Cardiac muscle cell (in vitro differentiated cells and primary cell): ENCODE measurements at regions not wholly inside any gene's neighbourhood (a gene's known extent, or its start where the extent isn't known, plus 50 kb on each side); places are given as distances from the start of the nearest gene placed in this dataset.

Experiments used
- DNase-seq, 2 donors: peaks; one replicate each; pipeline versions ENCODE4 v3.0.0 to v3.0.0-alpha.2; 2010 to 2017; ENCODE audit warnings: low read depth in 1 of 2, low spot score in 1 of 2
- H3K27ac ChIP-seq: fragments of 200-600 bp; sonication (generic); 2 replicates; pipeline ENCODE4 v1.5.1; 2016
- H3K27me3 ChIP-seq: fragments of 200-600 bp; sonication (generic); 2 replicates; pipeline ENCODE4 v1.6.0; 2016; ENCODE audit warnings: control low read depth
- H3K36me3 ChIP-seq: fragments of 200-600 bp; sonication (generic); 2 replicates; pipeline ENCODE4 v1.5.1; 2016; ENCODE audit warnings: control low read depth
- H3K4me1 ChIP-seq: fragments of 200-600 bp; sonication (generic); 2 replicates; pipeline ENCODE4 v1.8.1; 2017; ENCODE audit warnings: low read depth, mild to moderate bottlenecking, mixed run types
- H3K4me3 ChIP-seq: fragments of 200-600 bp; sonication (generic); 2 replicates; pipeline ENCODE4 v1.5.1; 2016; ENCODE audit warnings: mild to moderate bottlenecking
- H3K9me3 ChIP-seq: fragments of 200-600 bp; sonication (generic); 2 replicates; pipeline ENCODE4 v1.5.1; 2017; ENCODE audit warnings: low read depth, mild to moderate bottlenecking, control low read depth
- CTCF ChIP-seq: IDR thresholded peaks from 2 replicates; pipeline ENCODE4 v1.5.1; 2012; ENCODE audit warnings: low read depth, mild to moderate bottlenecking, low read length

DNA sequence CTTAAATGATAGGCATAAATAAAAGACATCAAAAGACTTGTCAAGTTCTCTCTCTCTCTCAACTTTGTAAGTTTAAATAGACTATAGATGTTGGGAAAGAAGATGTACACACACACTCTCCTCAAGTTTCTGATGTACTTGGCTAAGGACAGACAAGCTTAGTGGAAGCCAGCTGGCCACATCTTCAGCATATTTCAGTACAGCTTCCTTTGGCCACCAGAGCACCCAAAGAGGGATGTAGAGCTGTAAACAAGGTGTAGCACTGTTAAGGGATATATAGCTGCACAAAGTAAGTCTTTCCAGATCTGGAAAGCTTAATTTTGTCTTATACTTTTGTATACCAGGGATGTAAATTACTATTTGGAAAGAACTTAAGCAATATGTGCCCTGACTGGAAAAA is 64.3 kb upstream of the MSTN start:
- Histone ChIP-seq H3K4me3 (no peak overlapping the region), H3K9me3 (no peaks in the 10 kb centered on the region), H3K27me3 (no peaks in the 10 kb centered on the region), H3K36me3 (no peaks in the 10 kb centered on the region), H3K27ac (no peak overlapping the region), H3K4me1 (no peaks in the 10 kb centered on the region)
- peak in 1 of 2 donors; percentile 43 for DNase-seq
- no peak for TF ChIP-seq CTCF

DNA sequence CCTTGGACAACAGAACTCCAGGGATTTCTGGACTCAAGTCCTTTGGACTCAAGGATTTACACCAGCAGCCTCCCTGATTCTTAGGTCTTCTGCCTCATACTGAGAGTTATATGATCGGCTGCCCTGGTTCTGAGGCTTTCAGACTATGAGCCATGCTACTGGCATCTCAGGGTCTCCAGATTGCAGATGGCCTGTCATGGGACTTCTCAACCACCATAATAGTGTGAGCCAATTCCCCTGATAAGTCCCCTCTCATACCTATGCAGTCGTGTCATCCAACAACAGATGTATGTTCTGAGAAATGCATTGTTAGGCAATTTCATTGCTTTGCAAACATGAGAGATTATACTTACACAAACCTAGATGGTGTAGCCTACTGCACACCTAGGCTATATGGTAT is 61.4 kb upstream of the MSTN start:
- TF ChIP-seq CTCF = no peak
- Histone ChIP-seq H3K4me1 (no peaks in the 10 kb centered on the region), H3K9me3 (no peaks in the 10 kb centered on the region), H3K27ac (no peak overlapping the region), H3K4me3 (no peak overlapping the region), H3K27me3 (no peaks in the 10 kb centered on the region), H3K36me3 (no peaks in the 10 kb centered on the region)
- DNase-seq = peak in 1 of 2 donors; percentile 35

DNA sequence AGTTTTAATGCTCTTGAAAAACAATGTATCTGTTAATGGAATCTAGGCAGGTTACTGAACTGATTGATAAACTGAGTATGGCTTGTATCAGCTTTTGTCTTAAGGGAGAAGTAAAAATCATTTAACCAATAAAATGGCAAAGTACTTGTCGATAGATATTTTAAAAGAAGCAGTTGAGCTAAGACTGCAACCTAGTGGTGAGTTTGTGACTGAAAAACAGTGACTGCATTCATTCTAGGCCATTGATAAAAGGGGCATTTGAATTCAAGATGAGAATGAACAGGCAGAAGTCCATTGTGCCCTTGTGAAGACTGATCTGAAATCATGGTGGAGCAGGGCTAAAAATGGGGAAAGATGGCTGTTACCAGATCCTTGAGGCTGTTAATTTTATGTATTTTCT is 59.4 kb upstream of the MSTN start:
- no peaks in the 10 kb centered on the region for H3K9me3 ChIP-seq
- no peaks in the 10 kb centered on the region for H3K36me3 ChIP-seq
- H3K27me3 ChIP-seq = no peaks in the 10 kb centered on the region
- H3K27ac ChIP-seq = no peak overlapping the region
- peak; percentile 38 for TF ChIP-seq CTCF
- DNase-seq = peak; percentile 12 to 27
- H3K4me1 ChIP-seq = no peaks in the 10 kb centered on the region
- H3K4me3 ChIP-seq = no peak overlapping the region

DNA sequence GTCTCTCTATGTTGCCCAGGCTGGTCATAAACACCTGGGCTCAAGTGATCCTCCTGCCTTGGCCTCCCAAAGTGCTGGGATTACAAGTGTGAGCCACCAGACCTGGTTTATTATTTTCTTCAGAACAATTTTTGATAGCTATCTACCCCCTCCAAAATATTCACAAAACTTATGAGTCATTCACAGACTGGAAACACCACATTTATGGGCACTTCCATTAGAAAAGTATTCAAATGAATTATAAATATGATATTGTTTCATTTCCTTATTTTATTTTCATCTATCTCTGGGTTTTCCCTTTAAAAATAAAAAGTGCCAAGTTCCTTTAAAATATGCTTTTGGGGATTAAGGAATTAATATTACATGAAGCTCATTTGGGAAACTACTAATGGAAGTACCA is 58.8 kb upstream of the MSTN start:
- no peaks in the 10 kb centered on the region for H3K4me1 ChIP-seq
- H3K27ac ChIP-seq = no peak overlapping the region
- H3K27me3 ChIP-seq = no peaks in the 10 kb centered on the region
- TF ChIP-seq CTCF = no peak
- H3K36me3 ChIP-seq = no peaks in the 10 kb centered on the region
- H3K9me3 ChIP-seq = no peaks in the 10 kb centered on the region
- DNase-seq = no peak
- no peak overlapping the region for H3K4me3 ChIP-seq

DNA sequence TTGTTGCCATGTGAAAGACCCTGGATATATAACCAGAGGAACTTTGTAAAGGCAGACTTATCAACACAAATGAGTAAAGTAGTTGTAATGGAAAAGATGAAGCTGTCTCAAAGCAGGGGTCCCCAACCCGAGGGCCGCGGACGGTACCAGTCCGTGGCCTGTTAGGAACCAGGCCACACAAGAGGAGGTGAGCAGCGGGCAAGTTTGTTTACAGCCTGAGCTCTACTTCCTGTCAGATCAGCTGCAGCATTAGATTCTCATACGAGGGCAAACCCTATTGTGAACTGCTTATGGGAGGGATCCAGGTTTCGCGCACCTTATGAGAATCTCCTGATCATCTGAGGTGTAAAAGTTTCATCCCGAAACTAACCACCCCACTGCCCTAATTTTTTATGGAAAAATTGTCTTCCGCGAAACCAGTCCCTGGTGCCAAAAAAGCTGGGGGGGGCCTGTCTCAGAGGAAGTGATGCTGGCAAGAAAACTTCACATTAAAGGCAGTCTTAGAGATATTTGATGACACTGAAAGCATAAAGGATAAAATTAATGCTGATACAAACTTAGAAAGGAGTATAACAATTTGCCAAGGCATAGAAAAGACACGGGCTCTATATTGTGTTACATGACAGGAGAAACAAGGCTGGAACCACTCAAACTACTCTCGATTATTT is 57.5 kb upstream of the MSTN start:
- no peaks in the 10 kb centered on the region for H3K27me3 ChIP-seq
- H3K27ac ChIP-seq = no peak overlapping the region
- no peak for TF ChIP-seq CTCF
- peak in 1 of 2 donors; percentile 27 for DNase-seq
- no peaks in the 10 kb centered on the region for H3K4me1 ChIP-seq
- H3K4me3 ChIP-seq = no peak overlapping the region
- no peaks in the 10 kb centered on the region for H3K9me3 ChIP-seq
- no peaks in the 10 kb centered on the region for H3K36me3 ChIP-seq
